Liver (tissue), 2 donors: ENCODE measurements at regions not wholly inside any gene's neighbourhood (a gene's known extent, or its start where the extent isn't known, plus 50 kb on each side); places are given as distances from the start of the nearest gene placed in this dataset.

Source experiments
- TF ChIP-seq, protein P1 (sequence below): IDR thresholded peaks from 2 replicates; pipeline ENCODE4 v1.6.1; 2016; ENCODE audit warnings: antibody characterized with exemption
- TF ChIP-seq, protein P2 (sequence below): fragments of 150-350 bp; IDR thresholded peaks from 2 replicates; pipeline ENCODE4 v1.5.1; 2017; ENCODE audit warnings: improper control_type of control experiment, low read depth, low read length; ENCODE audit not compliant: missing input control
- donor health status: healthy.

DNA sequence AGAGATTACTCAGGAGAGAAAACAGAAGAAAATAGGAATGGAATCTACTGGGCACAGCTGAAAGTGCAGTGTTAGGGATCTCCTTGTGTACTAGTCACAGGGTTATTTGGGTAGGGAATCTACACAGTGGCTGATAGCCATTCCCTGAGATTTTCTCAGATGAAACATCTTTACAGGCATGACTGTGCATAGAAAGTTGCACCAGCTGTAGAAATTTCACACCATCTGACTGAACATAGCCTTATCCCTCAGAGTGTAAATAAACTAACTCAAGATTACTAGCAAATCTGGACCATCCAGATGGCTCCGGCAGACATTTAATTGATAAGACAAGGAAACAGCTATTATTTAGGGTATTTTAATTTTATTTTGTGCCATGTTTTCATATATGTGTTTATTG, 2053.5 kb upstream of the TENM3 start:
- TF ChIP-seq, protein P1, sequence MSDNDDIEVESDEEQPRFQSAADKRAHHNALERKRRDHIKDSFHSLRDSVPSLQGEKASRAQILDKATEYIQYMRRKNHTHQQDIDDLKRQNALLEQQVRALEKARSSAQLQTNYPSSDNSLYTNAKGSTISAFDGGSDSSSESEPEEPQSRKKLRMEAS = no peak
- TF ChIP-seq, protein P2, sequence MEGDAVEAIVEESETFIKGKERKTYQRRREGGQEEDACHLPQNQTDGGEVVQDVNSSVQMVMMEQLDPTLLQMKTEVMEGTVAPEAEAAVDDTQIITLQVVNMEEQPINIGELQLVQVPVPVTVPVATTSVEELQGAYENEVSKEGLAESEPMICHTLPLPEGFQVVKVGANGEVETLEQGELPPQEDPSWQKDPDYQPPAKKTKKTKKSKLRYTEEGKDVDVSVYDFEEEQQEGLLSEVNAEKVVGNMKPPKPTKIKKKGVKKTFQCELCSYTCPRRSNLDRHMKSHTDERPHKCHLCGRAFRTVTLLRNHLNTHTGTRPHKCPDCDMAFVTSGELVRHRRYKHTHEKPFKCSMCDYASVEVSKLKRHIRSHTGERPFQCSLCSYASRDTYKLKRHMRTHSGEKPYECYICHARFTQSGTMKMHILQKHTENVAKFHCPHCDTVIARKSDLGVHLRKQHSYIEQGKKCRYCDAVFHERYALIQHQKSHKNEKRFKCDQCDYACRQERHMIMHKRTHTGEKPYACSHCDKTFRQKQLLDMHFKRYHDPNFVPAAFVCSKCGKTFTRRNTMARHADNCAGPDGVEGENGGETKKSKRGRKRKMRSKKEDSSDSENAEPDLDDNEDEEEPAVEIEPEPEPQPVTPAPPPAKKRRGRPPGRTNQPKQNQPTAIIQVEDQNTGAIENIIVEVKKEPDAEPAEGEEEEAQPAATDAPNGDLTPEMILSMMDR = no peak
